Loucy (cell line): ENCODE measurements at regions not wholly inside any gene's neighbourhood (a gene's known extent, or its start where the extent isn't known, plus 50 kb on each side); places are given as distances from the start of the nearest gene placed in this dataset.

Source experiments
- CTCF ChIP-seq: fragments of 200-600 bp; sonication (generic); conservative IDR thresholded peaks from 2 replicates; pipeline ENCODE4 v1.5.1; 2014; ENCODE audit warnings: mild to moderate bottlenecking, antibody characterized with exemption, low read length
- EZH2phosphoT487 ChIP-seq: fragments of 200-600 bp; IDR thresholded peaks from 2 replicates; pipeline ENCODE4 v1.6.1; 2018; ENCODE audit warnings: antibody characterized with exemption, mild to moderate bottlenecking, moderate library complexity, borderline replicate concordance

GRCh38 chr5:124871303-124871702, 124.9 kb upstream of the ZNF608 start:
- no peak for TF ChIP-seq CTCF
- TF ChIP-seq EZH2phosphoT487, result no peak
